Motor neuron (in vitro differentiated cells): ENCODE measurements at regions not wholly inside any gene's neighbourhood (a gene's known extent, or its start where the extent isn't known, plus 50 kb on each side); places are given as distances from the start of the nearest gene placed in this dataset.

ENCODE experiments used
- ATAC-seq, 8 experiments: fragments of 200-7000 bp; cut with Tn5 transposase; replicated peaks in 6 of 8; 2 replicates each; pipeline ENCODE4 v1.8.0; 2021; ENCODE audit warnings: mild to moderate bottlenecking in 8 of 8, moderate library complexity in 8 of 8
- H3K27ac ChIP-seq, 2 donors: fragments of 250-450 bp; sonication (Bioruptor Pico); 2 replicates each; pipeline ENCODE4 v1.9.0; 2021; ENCODE audit warnings: antibody characterized with exemption in 2 of 2, mild to moderate bottlenecking in 2 of 2, moderate library complexity in 1 of 2
- H3K4me1 ChIP-seq, 2 donors: fragments of 250-450 bp; sonication (Bioruptor Pico); replicated peaks in 1 of 2; 2 replicates each; pipeline ENCODE4 v1.6.1; 2021; ENCODE audit warnings: antibody characterized with exemption in 2 of 2, mild to moderate bottlenecking in 2 of 2, moderate library complexity in 1 of 2
- H3K4me3 ChIP-seq, 5 donors: fragments of 250-450 bp; sonication (Bioruptor Pico); 2 replicates each; pipeline ENCODE4 v1.9.0; 2021; ENCODE audit warnings: antibody characterized with exemption in 5 of 5, mild to moderate bottlenecking in 5 of 5, moderate library complexity in 4 of 5
- WGBS, 10 experiments: fragments of 450-650 bp; shearing (Covaris generic); methylation state at CpG; one replicate each; pipeline ENCODE4 v1.0.0; 2022; 5-methylcytosine and 5-hydroxymethylcytosine counted together
- in situ Hi-C, 9 experiments: fragments of 400-800 bp; cut with MboI; loops; one replicate each; pipeline ENCODE4 v1.15.0; 2021; ENCODE audit warnings: low sequenced_read_pairs in 9 of 9, low pct_unique_long_range_greater_than_20kb in 2 of 9; ENCODE audit not compliant: unreplicated experiment in 9 of 9

- Histone ChIP-seq H3K27ac (no peak overlapping the region), H3K4me1 (no peaks in the 10 kb centered on the region), H3K4me3 (no peak overlapping the region)
- ATAC-seq = no peak
- in situ Hi-C loops = no loop called here
- WGBS, 10 experiments = 86 to 100% (median 100%) methylated on average over 1 to 4 of the region's 9 CpGs; no CpG with 5 or more reads in 7 of the 10 experiments
These were observed 142.0 kb upstream of the RTL1 start for GRCh38 chr14:101045511-101045910.

- no peak overlapping the region for H3K4me3 ChIP-seq
- no peak overlapping the region for H3K27ac ChIP-seq
- WGBS, 10 experiments = 69 to 100% (median 89%) methylated on average over 1 to 13 of the region's 17 CpGs; no CpG with 5 or more reads in 4 of the 10 experiments
- in situ Hi-C loops = no loop called here
- ATAC-seq = no peak
- H3K4me1 ChIP-seq = no peaks in the 10 kb centered on the region
These were observed 142.5 kb upstream of the RTL1 start for GRCh38 chr14:101046071-101046470.

GRCh38 chr14:101047326-101047725 lies 143.8 kb upstream of the RTL1 start:
- no peak overlapping the region for H3K27ac ChIP-seq
- no peak overlapping the region for H3K4me3 ChIP-seq
- in situ Hi-C loops = no loop called here
- WGBS, 10 experiments = 67 to 92% (median 85%) methylated on average over 1 to 9 of the region's 11 CpGs; no CpG with 5 or more reads in 5 of the 10 experiments
- ATAC-seq = no peak
- no peaks in the 10 kb centered on the region for H3K4me1 ChIP-seq

GRCh38 chr14:101048766-101049165 lies 145.2 kb upstream of the RTL1 start:
- Histone ChIP-seq H3K27ac (no peak overlapping the region), H3K4me1 (no peaks in the 10 kb centered on the region), H3K4me3 (no peak overlapping the region)
- ATAC-seq = no peak
- WGBS, 10 experiments = 16 to 100% (median 82%) methylated on average over 1 to 13 of the region's 14 CpGs; no CpG with 5 or more reads in 1 of the 10 experiments
- in situ Hi-C loops = no loop called here

GRCh38 chr14:101049511-101049910 lies 146.0 kb upstream of the RTL1 start:
- no peaks in the 10 kb centered on the region for H3K4me1 ChIP-seq
- 75 to 93% (median 85%) methylated on average over 2 to 11 of the region's 12 CpGs; no CpG with 5 or more reads in 4 of the 10 experiments for whole genome bisulfite sequencing, 10 experiments
- no peak for ATAC-seq
- H3K27ac ChIP-seq = no peak overlapping the region
- H3K4me3 ChIP-seq = no peak overlapping the region
- in situ Hi-C loops = no loop called here

- Histone ChIP-seq H3K4me3 (no peak overlapping the region), H3K27ac (no peak overlapping the region), H3K4me1 (no peaks in the 10 kb centered on the region)
- no peak for ATAC-seq
- 67 to 100% (median 88%) methylated on average over 1 to 3 of the region's 6 CpGs; no CpG with 5 or more reads in 7 of the 10 experiments for WGBS, 10 experiments
- in situ Hi-C loops = no loop called here
These were observed 146.4 kb upstream of the RTL1 start for GRCh38 chr14:101049942-101050341.

GRCh38 chr14:101050901-101051490 lies 147.5 kb upstream of the RTL1 start:
- no peak for ATAC-seq
- H3K4me3 ChIP-seq = no peak overlapping the region
- in situ Hi-C loops = no loop called here
- no peak overlapping the region for H3K27ac ChIP-seq
- no peaks in the 10 kb centered on the region for H3K4me1 ChIP-seq
- 80 to 100% (median 88%) methylated on average over 1 to 12 of the region's 17 CpGs; no CpG with 5 or more reads in 5 of the 10 experiments for WGBS, 10 experiments

GRCh38 chr14:101054671-101055070 lies 151.1 kb upstream of the RTL1 start:
- WGBS, 10 experiments = 70 to 100% (median 93%) methylated on average over 1 to 3 of the region's 7 CpGs; no CpG with 5 or more reads in 7 of the 10 experiments
- no peak for ATAC-seq
- Histone ChIP-seq H3K4me1 (no peaks in the 10 kb centered on the region), H3K27ac (no peak overlapping the region), H3K4me3 (no peak overlapping the region)
- in situ Hi-C loops = no loop called here

GRCh38 chr14:101055106-101055662 lies 151.7 kb upstream of the RTL1 start:
- WGBS, 10 experiments = 69 to 93% (median 78%) methylated on average over 3 to 9 of the region's 15 CpGs; no CpG with 5 or more reads in 5 of the 10 experiments
- in situ Hi-C loops = no loop called here
- ATAC-seq = no peak
- H3K4me3 ChIP-seq = no peak overlapping the region
- no peaks in the 10 kb centered on the region for H3K4me1 ChIP-seq
- no peak overlapping the region for H3K27ac ChIP-seq

- in situ Hi-C loops = no loop called here
- Histone ChIP-seq H3K4me1 (no peaks in the 10 kb centered on the region), H3K27ac (no peak overlapping the region), H3K4me3 (no peak overlapping the region)
- 67 to 92% (median 85%) methylated on average over 1 to 6 of the region's 12 CpGs; no CpG with 5 or more reads in 2 of the 10 experiments for WGBS, 10 experiments
- peak in 1 of 8 experiments; percentile 9 for ATAC-seq
These were observed 152.4 kb upstream of the RTL1 start for GRCh38 chr14:101055776-101056374.

- no peaks in the 10 kb centered on the region for H3K4me1 ChIP-seq
- in situ Hi-C loops = no loop called here
- no peak overlapping the region for H3K4me3 ChIP-seq
- no peak overlapping the region for H3K27ac ChIP-seq
- WGBS, 10 experiments = 38 to 100% (median 90%) methylated on average over 1 to 2 of the region's 2 CpGs
- ATAC-seq = peak in 2 of 8 experiments; percentile 9 to 22
These were observed 152.9 kb upstream of the RTL1 start for GRCh38 chr14:101056446-101056845.

- Histone ChIP-seq H3K4me3 (no peak overlapping the region), H3K4me1 (peaks cover 4 to 9% of the 10 kb centered on the region in 2 donors), H3K27ac (no peak overlapping the region)
- in situ Hi-C loops = no loop called here
- no peak for ATAC-seq
- 47 to 96% (median 90%) methylated on average over 3 of the region's 3 CpGs; no CpG with 5 or more reads in 1 of the 10 experiments for WGBS, 10 experiments
These were observed 153.9 kb upstream of the RTL1 start for GRCh38 chr14:101057394-101057793.

- peak in 2 of 8 experiments; percentile 19 to 42 for ATAC-seq
- Histone ChIP-seq H3K27ac (no peak overlapping the region), H3K4me3 (no peak overlapping the region), H3K4me1 (peaks cover 7 to 21% of the 10 kb centered on the region in 2 donors)
- 0 to 82% (median 58%) methylated on average over 1 to 3 of the region's 3 CpGs; no CpG with 5 or more reads in 1 of the 10 experiments for WGBS, 10 experiments
- in situ Hi-C loops = no loop called here
These were observed 155.0 kb upstream of the RTL1 start for GRCh38 chr14:101058571-101058970.
